HFFc6 (cell line): ENCODE measurements at regions not wholly inside any gene's neighbourhood (a gene's known extent, or its start where the extent isn't known, plus 50 kb on each side); places are given as distances from the start of the nearest gene placed in this dataset.
"Not testable (repeated sequence)": the region's sequence is repeated elsewhere in the genome, so short reads cannot be mapped to it uniquely, and the experiment has no call there.

ENCODE experiments used
- DNase-seq: peaks from one replicate; pipeline ENCODE4 v3.0.0-alpha.2; 2018
- H3K27ac Mint-ChIP-seq: 2 replicates; pipeline ENCODE4 v1.8.0; 2020; ENCODE audit warnings: mild to moderate bottlenecking, mixed read lengths
- H3K27me3 Mint-ChIP-seq: 2 replicates; pipeline ENCODE4 v1.8.0; 2021; ENCODE audit warnings: mild to moderate bottlenecking, moderate library complexity, mixed read lengths; ENCODE audit not compliant: insufficient read depth
- H3K36me3 Mint-ChIP-seq: 2 replicates; pipeline ENCODE4 v1.8.0; 2021; ENCODE audit warnings: low read depth, mixed read lengths
- H3K4me1 Mint-ChIP-seq: 2 replicates; pipeline ENCODE4 v1.8.0; 2020; ENCODE audit warnings: low read depth, mixed read lengths
- H3K4me3 Mint-ChIP-seq: 2 replicates; pipeline ENCODE4 v1.8.0; 2020; ENCODE audit warnings: mild to moderate bottlenecking, moderate library complexity, mixed read lengths
- H3K9me3 Mint-ChIP-seq: 2 replicates; pipeline ENCODE4 v1.8.0; 2020; ENCODE audit warnings: mild to moderate bottlenecking, mixed read lengths
- CTCF ChIP-seq: fragments of 200-600 bp; sonication (generic); IDR thresholded peaks from 2 replicates; pipeline ENCODE4 v1.5.0; 2021; ENCODE audit warnings: antibody characterized with exemption, mild to moderate bottlenecking

GRCh38 chr6:74891349-74891831, 314.5 kb downstream of the COL12A1 start:
- DNase-seq = no peak
- no peak for TF ChIP-seq CTCF
- H3K9me3 Mint-ChIP-seq = no peaks in the 10 kb centered on the region
- H3K27ac Mint-ChIP-seq = no peak overlapping the region
- H3K4me3 Mint-ChIP-seq = peak overlapping the region; percentile 22; the same call in 1 of the 2 replicates
- H3K36me3 Mint-ChIP-seq = no peaks in the 10 kb centered on the region
- no peaks in the 10 kb centered on the region for H3K27me3 Mint-ChIP-seq
- H3K4me1 Mint-ChIP-seq = peaks cover 19% of the 10 kb centered on the region

- peaks cover 2% of the 10 kb centered on the region; the same call in 1 of the 2 replicates for H3K27me3 Mint-ChIP-seq
- no peak for DNase-seq
- H3K4me1 Mint-ChIP-seq = peaks cover 19% of the 10 kb centered on the region
- H3K27ac Mint-ChIP-seq = no peak overlapping the region
- no peak overlapping the region for H3K4me3 Mint-ChIP-seq
- no peaks in the 10 kb centered on the region for H3K9me3 Mint-ChIP-seq
- no peaks in the 10 kb centered on the region for H3K36me3 Mint-ChIP-seq
- TF ChIP-seq CTCF = no peak
Observed at GRCh38 chr6:74889635-74890034, 316.2 kb downstream of the COL12A1 start.

GRCh38 chr6:74888741-74889140, 317.1 kb downstream of the COL12A1 start:
- not testable (repeated sequence) for H3K27me3 Mint-ChIP-seq, H3K27ac Mint-ChIP-seq, DNase-seq, H3K9me3 Mint-ChIP-seq, H3K36me3 Mint-ChIP-seq, H3K4me3 Mint-ChIP-seq
- H3K4me1 Mint-ChIP-seq = peaks cover 19% of the 10 kb centered on the region

GRCh38 chr6:74879976-74880375, 325.9 kb downstream of the COL12A1 start:
- H3K36me3 Mint-ChIP-seq = no peaks in the 10 kb centered on the region
- H3K27me3 Mint-ChIP-seq = no peaks in the 10 kb centered on the region
- no peak for TF ChIP-seq CTCF
- H3K4me3 Mint-ChIP-seq = no peak overlapping the region
- H3K9me3 Mint-ChIP-seq = no peaks in the 10 kb centered on the region
- no peak for DNase-seq
- H3K4me1 Mint-ChIP-seq = peaks cover 16% of the 10 kb centered on the region
- H3K27ac Mint-ChIP-seq = no peak overlapping the region

- H3K36me3 Mint-ChIP-seq = no peaks in the 10 kb centered on the region
- peaks cover 16% of the 10 kb centered on the region for H3K4me1 Mint-ChIP-seq
- peak; percentile 63 for DNase-seq
- no peaks in the 10 kb centered on the region; the same call in 1 of the 2 replicates for H3K27me3 Mint-ChIP-seq
- no peak overlapping the region for H3K27ac Mint-ChIP-seq
- H3K4me3 Mint-ChIP-seq = no peak overlapping the region
- no peaks in the 10 kb centered on the region for H3K9me3 Mint-ChIP-seq
- no peak for TF ChIP-seq CTCF
Observed at GRCh38 chr6:74879234-74879633, 326.6 kb downstream of the COL12A1 start.

- Mint-ChIP-seq H3K4me1 (peaks cover 15% of the 10 kb centered on the region), H3K27ac (no peak overlapping the region)
- TF ChIP-seq CTCF = no peak
Observed at GRCh38 chr6:74875193-74875592, 330.7 kb downstream of the COL12A1 start.

More at GRCh38 chr6:74875193-74875592, 330.7 kb downstream of the COL12A1 start:
- H3K36me3 Mint-ChIP-seq = no peaks in the 10 kb centered on the region
- H3K4me3 Mint-ChIP-seq = no peak overlapping the region
- no peaks in the 10 kb centered on the region; the same call in 1 of the 2 replicates for H3K27me3 Mint-ChIP-seq
- no peaks in the 10 kb centered on the region for H3K9me3 Mint-ChIP-seq
- no peak for DNase-seq
